H9 (cell line): ENCODE measurements at regions not wholly inside any gene's neighbourhood (a gene's known extent, or its start where the extent isn't known, plus 50 kb on each side); places are given as distances from the start of the nearest gene placed in this dataset.

Experiments
- DNase-seq: peaks from one replicate; pipeline ENCODE4 v3.0.0-alpha.2; 2017
- H2AFZ ChIP-seq: one replicate; pipeline ENCODE4 v1.6.1; 2013; ENCODE audit warnings: mild to moderate bottlenecking, low read length, control low read depth, moderate library complexity
- H2AK5ac ChIP-seq: 2 replicates; pipeline ENCODE4 v1.6.1; 2013; ENCODE audit warnings: low read length, control low read depth, mixed read lengths; ENCODE audit not compliant: insufficient read length
- H2BK120ac ChIP-seq: one replicate; pipeline ENCODE4 v1.6.1; 2013; ENCODE audit warnings: low read depth, mild to moderate bottlenecking, low read length, control low read depth, inconsistent platforms; ENCODE audit not compliant: poor library complexity, severe bottlenecking
- H2BK12ac ChIP-seq: 2 replicates; pipeline ENCODE4 v1.6.1; 2013; ENCODE audit warnings: low read length, control low read depth, mixed read lengths, low read depth; ENCODE audit not compliant: insufficient read length
- H2BK15ac ChIP-seq: 2 replicates; pipeline ENCODE4 v1.6.1; 2013; ENCODE audit warnings: low read depth, low read length, control low read depth
- H2BK20ac ChIP-seq: one replicate; pipeline ENCODE4 v1.6.1; 2013; ENCODE audit warnings: low read depth, mild to moderate bottlenecking, low read length, control low read depth, inconsistent platforms; ENCODE audit not compliant: poor library complexity, severe bottlenecking
- H2BK5ac ChIP-seq: 2 replicates; pipeline ENCODE4 v1.6.1; 2013; ENCODE audit warnings: low read length, control low read depth, mixed read lengths; ENCODE audit not compliant: insufficient read length
- H3K14ac ChIP-seq: 2 replicates; pipeline ENCODE4 v1.6.1; 2013; ENCODE audit warnings: low read length, control low read depth; ENCODE audit not compliant: insufficient read depth
- H3K18ac ChIP-seq: 2 replicates; pipeline ENCODE4 v1.6.1; 2013; ENCODE audit warnings: low read depth, mild to moderate bottlenecking, mixed read lengths, low read length, control low read depth; ENCODE audit not compliant: insufficient read length
- H3K23ac ChIP-seq: 2 replicates; pipeline ENCODE4 v1.6.1; 2013; ENCODE audit warnings: low read length, control low read depth, mixed read lengths, low read depth; ENCODE audit not compliant: insufficient read length
- H3K23me2 ChIP-seq: 2 replicates; pipeline ENCODE4 v1.6.1; 2013; ENCODE audit warnings: low read depth, mild to moderate bottlenecking, mixed read lengths, low read length, control low read depth; ENCODE audit not compliant: insufficient read length, poor library complexity, severe bottlenecking
- H3K27ac ChIP-seq: 2 replicates; pipeline ENCODE4 v1.5.1; 2013; ENCODE audit warnings: low read length, control low read depth, mixed read lengths, low read depth; ENCODE audit not compliant: insufficient read length
- H3K27me3 ChIP-seq: 2 replicates; pipeline ENCODE4 v1.6.1; 2013; ENCODE audit warnings: low read length, control low read depth, inconsistent platforms; ENCODE audit not compliant: insufficient read depth
- H3K4ac ChIP-seq: 2 replicates; pipeline ENCODE4 v1.6.1; 2013; ENCODE audit warnings: low read depth, mild to moderate bottlenecking, control low read depth, inconsistent platforms, low read length, moderate library complexity
- H3K4me1 ChIP-seq: 2 replicates; pipeline ENCODE4 v1.6.1; 2013; ENCODE audit warnings: low read length, control low read depth, inconsistent platforms; ENCODE audit not compliant: insufficient read depth
- H3K4me2 ChIP-seq: 2 replicates; pipeline ENCODE4 v1.6.1; 2013; ENCODE audit warnings: low read length, control low read depth, mixed read lengths; ENCODE audit not compliant: insufficient read length, insufficient read depth
- H3K56ac ChIP-seq: 2 replicates; pipeline ENCODE4 v1.6.1; 2013; ENCODE audit warnings: low read depth, mild to moderate bottlenecking, mixed read lengths, low read length, control low read depth; ENCODE audit not compliant: insufficient read length
- H3K79me1 ChIP-seq: 2 replicates; pipeline ENCODE4 v1.6.1; 2013; ENCODE audit warnings: low read depth, mild to moderate bottlenecking, moderate library complexity, low read length, control low read depth, inconsistent platforms; ENCODE audit not compliant: insufficient read depth, poor library complexity, severe bottlenecking
- H3K79me2 ChIP-seq: 2 replicates; pipeline ENCODE4 v1.6.1; 2013; ENCODE audit warnings: low read length, control low read depth, inconsistent platforms; ENCODE audit not compliant: insufficient read depth
- H3K9ac ChIP-seq: 2 replicates; pipeline ENCODE4 v1.6.1; 2013; ENCODE audit warnings: low read length, control low read depth, mixed read lengths; ENCODE audit not compliant: insufficient read length; ENCODE audit errors: extremely low read depth
- H3K9me3 ChIP-seq: one replicate; pipeline ENCODE4 v1.6.1; 2013; ENCODE audit warnings: low read depth, low read length, inconsistent platforms; ENCODE audit not compliant: control insufficient read depth
- H3T11ph ChIP-seq: one replicate; pipeline ENCODE4 v1.6.1; 2013; ENCODE audit warnings: mild to moderate bottlenecking, low read length, control low read depth, inconsistent platforms
- H4K20me1 ChIP-seq: one replicate; pipeline ENCODE4 v1.6.1; 2013; ENCODE audit not compliant: control insufficient read depth, insufficient read length, insufficient read depth
- H4K5ac ChIP-seq: 2 replicates; pipeline ENCODE4 v1.6.1; 2013; ENCODE audit warnings: low read depth, mild to moderate bottlenecking, mixed read lengths, low read length, control low read depth; ENCODE audit not compliant: insufficient read length
- H4K8ac ChIP-seq: replicated peaks from 2 replicates; pipeline ENCODE4 v1.6.1; 2013; ENCODE audit warnings: low read length, control low read depth, mixed read lengths, low read depth; ENCODE audit not compliant: insufficient read length
- H4K91ac ChIP-seq: 2 replicates; pipeline ENCODE4 v1.6.1; 2013; ENCODE audit warnings: low read depth, mild to moderate bottlenecking, moderate library complexity, mixed read lengths, low read length, control low read depth; ENCODE audit not compliant: insufficient read length
- H3K27ac Mint-ChIP-seq, 3 experiments: 2 replicates in 2 of 3; 3 replicates in 1 of 3; pipeline ENCODE4 v1.8.0; 2020 to 2021; ENCODE audit warnings: mixed read lengths in 3 of 3, mild to moderate bottlenecking in 1 of 3, moderate library complexity in 1 of 3
- H3K27me3 Mint-ChIP-seq: 2 replicates; pipeline ENCODE4 v1.8.0; 2021; ENCODE audit warnings: low read depth, mild to moderate bottlenecking, moderate library complexity, mixed read lengths
- H3K36me3 Mint-ChIP-seq, 3 experiments: 2 replicates in 2 of 3; 3 replicates in 1 of 3; pipeline ENCODE4 v1.8.0; 2020 to 2021; ENCODE audit warnings: low read depth in 3 of 3, mixed read lengths in 3 of 3; ENCODE audit not compliant: insufficient read depth in 1 of 3
- H3K4me1 Mint-ChIP-seq, 2 experiments: 2 replicates each; pipeline ENCODE4 v1.8.0; 2020; ENCODE audit warnings: mixed read lengths in 2 of 2
- H3K4me3 Mint-ChIP-seq, 2 experiments: 2 replicates in 1 of 2; 3 replicates in 1 of 2; pipeline ENCODE4 v1.8.0; 2020 to 2021; ENCODE audit warnings: mild to moderate bottlenecking in 2 of 2, mixed read lengths in 2 of 2, moderate library complexity in 1 of 2
- H3K9me3 Mint-ChIP-seq, 2 experiments: 2 replicates in 1 of 2; 3 replicates in 1 of 2; pipeline ENCODE4 v1.8.0; 2020; ENCODE audit warnings: mild to moderate bottlenecking in 2 of 2, mixed read lengths in 2 of 2, moderate library complexity in 1 of 2
- WGBS: extraction: QIAGEN DNeasy Blood & Tissue Kit; methylation state at CpG from one replicate; pipeline ENCODE4 v1.1.7; 2013; ENCODE audit warnings: missing lambda C conversion rate, low lambda C conversion rate, mixed read lengths; ENCODE audit not compliant: insufficient read length; ENCODE audit errors: extremely low coverage; 5-methylcytosine and 5-hydroxymethylcytosine counted together
- TF ChIP-seq, protein P1 (sequence below): fragments of 200-600 bp; sonication (generic); conservative IDR thresholded peaks from 3 replicates; pipeline ENCODE4 v1.8.0; 2021; ENCODE audit warnings: antibody characterized with exemption, mild to moderate bottlenecking

- Histone ChIP-seq H2AFZ (no peak overlapping the region), H3T11ph (no peak overlapping the region), H2BK20ac (no peak overlapping the region), H2BK5ac (no peak overlapping the region), H3K56ac (no peak overlapping the region), H3K18ac (no peak overlapping the region), H3K27me3 (no peaks in the 10 kb centered on the region), H4K20me1 (no peaks in the 10 kb centered on the region), H3K79me2 (no peaks in the 10 kb centered on the region), H4K91ac (no peak overlapping the region), H3K4me2 (no peak overlapping the region), H2BK15ac (no peak overlapping the region), H3K79me1 (no peaks in the 10 kb centered on the region), H4K5ac (no peak overlapping the region), H2BK12ac (no peak overlapping the region), H3K23ac (no peak overlapping the region), H3K23me2 (no peaks in the 10 kb centered on the region), H3K14ac (no peak overlapping the region), H3K4ac (no peak overlapping the region), H3K9me3 (no peaks in the 10 kb centered on the region), H3K27ac (no peak overlapping the region), H3K4me1 (no peaks in the 10 kb centered on the region), H4K8ac (no peak overlapping the region), H2AK5ac (no peak overlapping the region), H2BK120ac (no peak overlapping the region), H3K9ac (no peak overlapping the region)
- Mint-ChIP-seq H3K36me3 (peaks cover 0 to 9% (median 2%) of the 10 kb centered on the region in 3 experiments; a peak in 3 of 7 replicates), H3K27ac (no peak overlapping the region), H3K4me3 (no peak overlapping the region), H3K27me3 (peaks cover 21% of the 10 kb centered on the region), H3K9me3 (peaks cover 7 to 18% of the 10 kb centered on the region in 2 experiments; a peak in 4 of 5 replicates), H3K4me1 (peaks cover 6 to 7% of the 10 kb centered on the region in 2 experiments)
- TF ChIP-seq, protein P1, sequence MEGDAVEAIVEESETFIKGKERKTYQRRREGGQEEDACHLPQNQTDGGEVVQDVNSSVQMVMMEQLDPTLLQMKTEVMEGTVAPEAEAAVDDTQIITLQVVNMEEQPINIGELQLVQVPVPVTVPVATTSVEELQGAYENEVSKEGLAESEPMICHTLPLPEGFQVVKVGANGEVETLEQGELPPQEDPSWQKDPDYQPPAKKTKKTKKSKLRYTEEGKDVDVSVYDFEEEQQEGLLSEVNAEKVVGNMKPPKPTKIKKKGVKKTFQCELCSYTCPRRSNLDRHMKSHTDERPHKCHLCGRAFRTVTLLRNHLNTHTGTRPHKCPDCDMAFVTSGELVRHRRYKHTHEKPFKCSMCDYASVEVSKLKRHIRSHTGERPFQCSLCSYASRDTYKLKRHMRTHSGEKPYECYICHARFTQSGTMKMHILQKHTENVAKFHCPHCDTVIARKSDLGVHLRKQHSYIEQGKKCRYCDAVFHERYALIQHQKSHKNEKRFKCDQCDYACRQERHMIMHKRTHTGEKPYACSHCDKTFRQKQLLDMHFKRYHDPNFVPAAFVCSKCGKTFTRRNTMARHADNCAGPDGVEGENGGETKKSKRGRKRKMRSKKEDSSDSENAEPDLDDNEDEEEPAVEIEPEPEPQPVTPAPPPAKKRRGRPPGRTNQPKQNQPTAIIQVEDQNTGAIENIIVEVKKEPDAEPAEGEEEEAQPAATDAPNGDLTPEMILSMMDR = no peak
- WGBS = no CpG with 5 or more reads among the region's 5 CpGs
- no peak for DNase-seq
These were observed 420.8 kb upstream of the AUTS2 start for GRCh38 chr7:69177461-69177861.
